Muscle of leg (tissue), 3 donors: ENCODE measurements at regions not wholly inside any gene's neighbourhood (a gene's known extent, or its start where the extent isn't known, plus 50 kb on each side); places are given as distances from the start of the nearest gene placed in this dataset.
A peak's percentile ranks its signal among the peaks of the same experiment; 100 is the strongest.

Experiments used
- DNase-seq: peaks from one replicate; pipeline ENCODE4 v3.0.0; 2013
- H3K27ac ChIP-seq: one replicate; pipeline ENCODE4 v1.5.1; 2013; ENCODE audit warnings: mild to moderate bottlenecking, low read length, control low read depth
- H3K27me3 ChIP-seq: one replicate; pipeline ENCODE4 v1.6.1; 2013; ENCODE audit warnings: low read length; ENCODE audit not compliant: control insufficient read depth, insufficient read depth
- H3K36me3 ChIP-seq: one replicate; pipeline ENCODE4 v1.6.1; 2013; ENCODE audit warnings: low read length; ENCODE audit not compliant: control insufficient read depth, insufficient read depth
- H3K4me1 ChIP-seq: one replicate; pipeline ENCODE4 v1.6.1; 2013; ENCODE audit warnings: low read length; ENCODE audit not compliant: control insufficient read depth, insufficient read depth
- H3K4me3 ChIP-seq: one replicate; pipeline ENCODE4 v1.5.1; 2013; ENCODE audit warnings: low read length, control low read depth
- H3K9me3 ChIP-seq: replicated peaks from 2 replicates; pipeline ENCODE4 v1.6.1; 2013; ENCODE audit warnings: low read depth, low read length; ENCODE audit not compliant: control insufficient read depth
- WGBS: methylation state at CpG from one replicate; pipeline ENCODE4 v1.1.5; 2013; ENCODE audit warnings: missing lambda C conversion rate; ENCODE audit not compliant: insufficient coverage; 5-methylcytosine and 5-hydroxymethylcytosine counted together

DNA sequence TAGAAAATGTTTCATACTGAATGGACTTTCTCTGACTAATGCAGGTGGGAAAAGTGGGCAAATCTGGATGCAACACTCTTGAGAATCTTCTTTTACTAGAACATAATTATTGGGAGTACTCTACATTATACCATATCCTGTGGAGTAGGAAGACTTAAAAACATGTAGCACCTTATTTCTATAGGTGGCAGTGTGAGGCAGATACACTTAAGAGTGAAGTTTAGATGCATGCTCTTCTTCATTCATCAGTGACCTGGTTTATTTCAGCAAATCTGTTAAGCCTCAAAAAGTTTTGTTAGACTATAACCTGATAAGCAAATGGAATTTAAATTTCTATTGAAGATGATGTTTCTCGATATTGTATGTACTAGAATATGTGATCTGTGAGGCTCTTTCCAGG lies 1087.1 kb upstream of the LRRN3 start:
- Histone ChIP-seq H3K27ac (no peak overlapping the region), H3K36me3 (no peaks in the 10 kb centered on the region), H3K4me3 (no peak overlapping the region), H3K27me3 (no peaks in the 10 kb centered on the region), H3K4me1 (no peaks in the 10 kb centered on the region), H3K9me3 (no peaks in the 10 kb centered on the region)
- DNase-seq: peak; percentile 7
- WGBS: no CpG with 5 or more reads among the region's 1 CpG

DNA sequence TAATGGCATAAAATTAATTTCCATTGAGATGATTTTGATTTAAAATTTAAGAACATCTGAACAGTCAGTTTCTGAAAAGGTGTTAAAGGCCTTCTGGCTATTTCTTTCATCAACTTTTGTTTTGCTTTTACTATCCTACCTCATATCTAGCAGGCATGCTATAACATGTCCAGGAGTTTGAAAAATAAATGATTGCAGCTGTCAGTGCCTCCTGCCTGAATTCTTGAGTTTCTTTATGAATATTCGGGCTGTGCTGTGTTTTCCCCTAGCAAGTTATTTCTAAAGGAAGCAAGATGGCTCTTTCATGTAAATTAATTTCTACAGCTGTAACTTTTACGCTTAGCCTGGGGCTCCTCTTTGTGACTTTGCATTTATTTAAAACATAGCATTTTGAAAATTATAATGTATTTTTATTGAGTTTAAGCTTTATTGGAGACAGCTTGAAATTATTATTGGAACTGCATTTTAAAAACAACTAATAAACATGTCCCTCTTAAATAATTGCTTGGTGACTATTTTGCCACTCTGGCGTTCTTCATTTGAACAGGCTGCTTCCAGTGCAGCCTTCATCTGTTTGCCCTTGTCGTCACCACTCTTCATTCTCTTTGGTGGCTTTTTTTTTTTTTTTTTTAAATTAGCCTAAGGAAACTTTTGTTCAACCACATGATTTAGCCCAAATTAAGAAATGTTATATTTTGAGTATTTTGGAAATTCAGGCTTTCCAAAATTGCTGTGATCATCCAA lies 1083.4 kb upstream of the LRRN3 start:
- H3K36me3 ChIP-seq: no peaks in the 10 kb centered on the region
- no peaks in the 10 kb centered on the region for H3K9me3 ChIP-seq
- WGBS: no CpG with 5 or more reads among the region's 4 CpGs
- no peaks in the 10 kb centered on the region for H3K4me1 ChIP-seq
- no peak overlapping the region for H3K4me3 ChIP-seq
- H3K27ac ChIP-seq: no peak overlapping the region
- DNase-seq: no peak
- H3K27me3 ChIP-seq: no peaks in the 10 kb centered on the region

GRCh38 chr7:110010359-110010758 lies 1080.6 kb upstream of the LRRN3 start:
- Histone ChIP-seq H3K27me3 (no peaks in the 10 kb centered on the region), H3K27ac (no peak overlapping the region), H3K9me3 (no peaks in the 10 kb centered on the region), H3K36me3 (no peaks in the 10 kb centered on the region), H3K4me1 (no peaks in the 10 kb centered on the region), H3K4me3 (no peak overlapping the region)
- WGBS: no CpG with 5 or more reads among the region's 3 CpGs
- DNase-seq: no peak

DNA sequence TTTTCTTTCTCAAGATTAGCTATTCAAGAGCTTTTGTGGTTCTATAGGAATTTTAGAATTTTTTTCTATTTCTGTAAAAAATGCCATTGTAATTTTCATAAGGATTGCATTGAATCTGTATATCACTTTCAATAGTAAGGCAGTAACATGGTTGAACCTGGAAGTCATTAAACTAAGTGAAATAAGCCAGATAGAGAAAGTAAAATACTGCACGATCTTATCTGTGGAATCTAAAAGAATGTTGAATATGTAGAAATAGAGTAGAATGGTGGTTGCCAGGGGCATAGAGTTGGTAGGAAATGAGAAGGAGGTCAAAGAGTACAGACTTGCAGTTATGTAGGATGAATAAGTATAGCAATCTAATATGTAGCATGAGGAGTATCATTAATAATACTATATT lies 1073.5 kb upstream of the LRRN3 start:
- 50% methylated on average over 1 of the region's 1 CpG for WGBS
- no peak overlapping the region for H3K4me3 ChIP-seq
- DNase-seq: no peak
- H3K36me3 ChIP-seq: no peaks in the 10 kb centered on the region
- no peaks in the 10 kb centered on the region for H3K27me3 ChIP-seq
- H3K9me3 ChIP-seq: no peaks in the 10 kb centered on the region
- H3K4me1 ChIP-seq: no peaks in the 10 kb centered on the region
- H3K27ac ChIP-seq: no peak overlapping the region

DNA sequence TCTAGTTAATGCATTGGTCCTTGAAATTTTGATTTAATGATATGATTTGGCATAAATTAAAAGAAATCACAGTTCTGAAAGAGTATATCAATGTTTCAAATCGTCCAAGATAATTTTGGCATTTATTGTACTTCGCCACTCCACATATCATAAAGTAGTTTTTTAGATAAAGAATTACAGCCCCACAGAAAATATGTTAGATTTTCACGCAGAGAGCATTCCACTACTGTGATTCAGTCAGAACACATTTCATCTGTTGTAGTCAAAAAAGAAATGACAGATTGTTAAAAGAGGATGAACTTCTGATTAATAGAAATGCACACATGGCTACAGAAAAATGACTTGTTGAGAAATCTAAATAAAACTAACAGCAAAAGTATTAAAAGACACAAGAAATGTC lies 1063.5 kb upstream of the LRRN3 start:
- no CpG with 5 or more reads among the region's 3 CpGs for WGBS
- H3K4me1 ChIP-seq: no peaks in the 10 kb centered on the region
- no peak for DNase-seq
- no peaks in the 10 kb centered on the region for H3K9me3 ChIP-seq
- no peak overlapping the region for H3K4me3 ChIP-seq
- no peaks in the 10 kb centered on the region for H3K36me3 ChIP-seq
- no peak overlapping the region for H3K27ac ChIP-seq
- H3K27me3 ChIP-seq: no peaks in the 10 kb centered on the region

GRCh38 chr7:110043519-110043918 lies 1047.4 kb upstream of the LRRN3 start:
- Histone ChIP-seq H3K27me3 (no peaks in the 10 kb centered on the region), H3K4me3 (no peak overlapping the region), H3K36me3 (no peaks in the 10 kb centered on the region), H3K27ac (no peak overlapping the region), H3K9me3 (no peaks in the 10 kb centered on the region), H3K4me1 (no peaks in the 10 kb centered on the region)
- DNase-seq: no peak
- 100% methylated on average over 1 of the region's 1 CpG for WGBS

- Histone ChIP-seq H3K9me3 (no peaks in the 10 kb centered on the region), H3K36me3 (no peaks in the 10 kb centered on the region), H3K27ac (no peak overlapping the region), H3K4me1 (no peaks in the 10 kb centered on the region), H3K4me3 (no peak overlapping the region), H3K27me3 (no peaks in the 10 kb centered on the region)
- 40% methylated on average over 1 of the region's 2 CpGs for WGBS
- DNase-seq: no peak
These were observed 1040.1 kb upstream of the LRRN3 start for GRCh38 chr7:110050785-110051184.

- DNase-seq: no peak
- WGBS: no CpG with 5 or more reads among the region's 2 CpGs
- H3K4me1 ChIP-seq: no peaks in the 10 kb centered on the region
- no peak overlapping the region for H3K4me3 ChIP-seq
- H3K27ac ChIP-seq: no peak overlapping the region
- H3K36me3 ChIP-seq: no peaks in the 10 kb centered on the region
- H3K9me3 ChIP-seq: no peaks in the 10 kb centered on the region
- no peaks in the 10 kb centered on the region for H3K27me3 ChIP-seq
These were observed 1039.6 kb upstream of the LRRN3 start for GRCh38 chr7:110051372-110051771.

DNA sequence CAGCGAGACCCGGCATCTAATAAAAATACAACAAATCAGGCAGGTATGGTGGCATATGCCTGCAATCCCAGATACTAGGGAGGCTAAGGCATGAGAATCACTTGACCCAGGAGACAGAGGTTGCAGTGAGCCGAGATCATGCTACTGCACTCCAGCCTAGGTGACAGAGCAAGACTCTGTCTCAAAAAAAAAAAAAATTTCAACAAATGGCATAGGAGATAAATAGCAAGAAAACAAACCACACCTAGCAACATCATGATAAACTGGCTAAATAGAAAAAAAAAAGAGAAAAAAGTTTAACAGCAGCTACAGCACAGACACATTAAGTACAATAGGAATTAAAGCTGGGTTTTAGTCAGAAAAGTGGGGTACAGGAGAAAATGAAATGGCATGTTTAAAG lies 1034.6 kb upstream of the LRRN3 start:
- H3K9me3 ChIP-seq: no peaks in the 10 kb centered on the region
- no peak for DNase-seq
- H3K27me3 ChIP-seq: no peaks in the 10 kb centered on the region
- no peak overlapping the region for H3K4me3 ChIP-seq
- no peaks in the 10 kb centered on the region for H3K36me3 ChIP-seq
- no peak overlapping the region for H3K27ac ChIP-seq
- no CpG with 5 or more reads among the region's 3 CpGs for WGBS
- H3K4me1 ChIP-seq: no peaks in the 10 kb centered on the region

DNA sequence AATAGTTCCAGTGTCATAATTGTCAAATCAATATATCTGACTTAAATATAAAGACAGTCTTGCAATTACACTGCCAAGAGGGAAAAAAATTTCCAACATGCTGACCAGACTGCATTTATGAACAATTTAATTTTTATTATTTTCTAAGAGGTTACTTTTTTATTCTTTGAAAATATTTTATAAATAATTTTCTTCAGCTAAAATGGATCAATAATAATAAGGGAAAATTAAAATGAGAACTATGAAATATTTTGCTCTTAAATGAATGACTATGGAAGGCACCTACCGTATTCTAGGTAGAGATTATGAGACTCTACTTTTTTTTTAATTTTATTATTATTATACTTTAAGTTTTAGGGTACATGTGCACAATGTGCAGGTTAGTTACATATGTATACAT lies 1032.5 kb upstream of the LRRN3 start:
- H3K36me3 ChIP-seq: no peaks in the 10 kb centered on the region
- H3K9me3 ChIP-seq: no peaks in the 10 kb centered on the region
- H3K27me3 ChIP-seq: no peaks in the 10 kb centered on the region
- no peaks in the 10 kb centered on the region for H3K4me1 ChIP-seq
- WGBS: no CpG with 5 or more reads among the region's 1 CpG
- H3K27ac ChIP-seq: no peak overlapping the region
- H3K4me3 ChIP-seq: no peak overlapping the region
- no peak for DNase-seq

DNA sequence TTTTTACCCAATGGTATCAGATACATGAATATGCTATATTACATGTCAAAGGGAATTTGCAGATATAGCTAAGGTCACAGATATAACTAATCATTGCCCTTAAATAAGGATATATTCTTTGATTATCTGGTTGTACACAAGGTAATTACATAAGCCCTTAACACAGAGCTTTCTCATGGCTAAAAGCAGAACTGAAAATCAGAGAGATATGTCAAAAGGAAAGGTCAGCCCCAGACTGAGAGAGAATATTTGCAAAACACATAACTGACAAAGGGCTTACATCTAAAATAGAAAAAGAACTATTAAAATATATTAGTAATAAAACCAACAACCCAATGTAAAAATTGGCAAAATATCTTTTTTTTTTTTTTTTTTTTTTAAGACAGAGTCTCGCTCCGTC lies 1029.5 kb upstream of the LRRN3 start:
- Histone ChIP-seq H3K36me3 (no peaks in the 10 kb centered on the region), H3K27ac (no peak overlapping the region), H3K27me3 (no peaks in the 10 kb centered on the region), H3K9me3 (no peaks in the 10 kb centered on the region), H3K4me1 (no peaks in the 10 kb centered on the region), H3K4me3 (no peak overlapping the region)
- WGBS: 100% methylated on average over 2 of the region's 2 CpGs
- no peak for DNase-seq
